ENCODE measurements at regions not wholly inside any gene's neighbourhood (a gene's known extent, or its start where the extent isn't known, plus 50 kb on each side); places are given as distances from the start of the nearest gene placed in this dataset.

- no peak overlapping the region for H3K27ac Mint-ChIP-seq
- ATAC-seq (no peak), DNase-seq (ENCODE audit: low spot score) (no peak)
- peaks cover 16% of the 10 kb centered on the region for H3K4me1 Mint-ChIP-seq
- POLR2A ChIA-PET, result no interaction called here
- no peaks in the 10 kb centered on the region for H3K27me3 Mint-ChIP-seq (ENCODE audit: low read depth)
- TF ChIP-seq NFE2L1 (CRISPR knock-in tag; IDR thresholded peaks at IDR 0.05), result no peak
- TF ChIP-seq AFF4 (CRISPR knock-in tag; IDR thresholded peaks at IDR 0.05; ENCODE audit: borderline replicate concordance), result no peak
- TF ChIP-seq ZNF512 (CRISPR knock-in tag; IDR thresholded peaks at IDR 0.05; ENCODE audit: borderline replicate concordance), result no peak
- no peak for TF ChIP-seq MLX (CRISPR knock-in tag; IDR thresholded peaks at IDR 0.05)
- TF ChIP-seq EMX1 (CRISPR knock-in tag; IDR thresholded peaks at IDR 0.05), result no peak
- TF ChIP-seq TP53 (CRISPR knock-in tag; IDR thresholded peaks at IDR 0.05), result no peak
- TF ChIP-seq NFATC4 (CRISPR knock-in tag; IDR thresholded peaks at IDR 0.05), result no peak
- TF ChIP-seq HMGXB4 (CRISPR knock-in tag; IDR thresholded peaks at IDR 0.05), result no peak
- TF ChIP-seq CBFB (CRISPR knock-in tag; IDR thresholded peaks at IDR 0.05; ENCODE audit: low read depth), result no peak
- TF ChIP-seq, protein P1, sequence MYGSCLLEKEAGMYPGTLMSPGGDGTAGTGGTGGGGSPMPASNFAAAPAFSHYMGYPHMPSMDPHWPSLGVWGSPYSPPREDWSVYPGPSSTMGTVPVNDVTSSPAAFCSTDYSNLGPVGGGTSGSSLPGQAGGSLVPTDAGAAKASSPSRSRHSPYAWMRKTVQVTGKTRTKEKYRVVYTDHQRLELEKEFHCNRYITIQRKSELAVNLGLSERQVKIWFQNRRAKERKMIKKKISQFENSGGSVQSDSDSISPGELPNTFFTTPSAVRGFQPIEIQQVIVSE (CRISPR knock-in tag; IDR thresholded peaks at IDR 0.05; ENCODE audit: borderline replicate concordance), result no peak
- TF ChIP-seq GABPB1 (CRISPR knock-in tag; IDR thresholded peaks at IDR 0.05), result no peak
- no peak for TF ChIP-seq TCF7 (CRISPR knock-in tag; IDR thresholded peaks at IDR 0.05; ENCODE audit: low read depth)
- TF ChIP-seq ATF2 (CRISPR knock-in tag; IDR thresholded peaks at IDR 0.05; ENCODE audit: borderline replicate concordance, low read depth), result no peak
- TF ChIP-seq TEAD1 (CRISPR knock-in tag; IDR thresholded peaks at IDR 0.05), result no peak
- TF ChIP-seq ESRRA (CRISPR knock-in tag; IDR thresholded peaks at IDR 0.05; ENCODE audit: borderline replicate concordance), result no peak
- TF ChIP-seq ATF6 (CRISPR knock-in tag; IDR thresholded peaks at IDR 0.05), result no peak
- TF ChIP-seq, protein P2, sequence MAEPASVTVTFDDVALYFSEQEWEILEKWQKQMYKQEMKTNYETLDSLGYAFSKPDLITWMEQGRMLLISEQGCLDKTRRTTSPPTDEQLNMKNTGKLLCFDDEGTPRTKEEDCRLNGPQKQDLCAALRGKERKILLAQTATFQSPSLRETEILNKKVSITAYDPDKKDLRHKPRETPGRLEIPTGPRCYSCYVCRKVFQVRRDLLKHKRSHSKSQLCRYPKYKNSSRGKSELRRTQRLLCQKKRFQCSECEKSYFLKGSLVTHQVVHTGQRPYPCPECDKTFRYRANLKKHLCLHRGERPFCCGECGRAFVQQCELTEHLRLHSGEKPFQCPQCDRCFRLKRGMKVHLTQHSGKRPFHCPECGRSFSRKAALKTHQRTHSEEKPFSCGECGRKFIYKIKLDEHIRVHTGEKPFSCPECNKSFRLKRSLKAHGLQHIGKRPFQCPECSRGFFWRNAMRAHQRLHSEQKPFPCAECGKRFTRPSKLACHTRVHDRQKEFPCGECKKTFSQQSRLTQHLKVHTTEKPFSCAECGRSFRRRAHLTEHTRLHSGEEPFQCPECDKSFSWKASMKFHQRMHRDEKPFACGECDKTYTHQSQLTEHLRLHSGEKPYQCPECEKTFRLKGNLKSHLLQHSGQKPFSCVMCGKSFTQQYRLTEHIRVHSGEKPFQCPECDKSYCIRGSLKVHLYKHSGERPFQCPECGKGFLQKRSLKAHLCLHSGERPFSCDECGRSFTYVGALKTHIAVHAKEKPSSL (CRISPR knock-in tag; conservative IDR thresholded peaks at IDR 0.05), result no peak
- TF ChIP-seq, protein P3, sequence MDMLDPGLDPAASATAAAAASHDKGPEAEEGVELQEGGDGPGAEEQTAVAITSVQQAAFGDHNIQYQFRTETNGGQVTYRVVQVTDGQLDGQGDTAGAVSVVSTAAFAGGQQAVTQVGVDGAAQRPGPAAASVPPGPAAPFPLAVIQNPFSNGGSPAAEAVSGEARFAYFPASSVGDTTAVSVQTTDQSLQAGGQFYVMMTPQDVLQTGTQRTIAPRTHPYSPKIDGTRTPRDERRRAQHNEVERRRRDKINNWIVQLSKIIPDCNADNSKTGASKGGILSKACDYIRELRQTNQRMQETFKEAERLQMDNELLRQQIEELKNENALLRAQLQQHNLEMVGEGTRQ (CRISPR knock-in tag; IDR thresholded peaks at IDR 0.05), result no peak
- no peak overlapping the region for H3K4me3 Mint-ChIP-seq
- H3K36me3 Mint-ChIP-seq, result no peaks in the 10 kb centered on the region
- CTCF ChIA-PET, result no interaction called here
- H3K9me3 Mint-ChIP-seq, result no peaks in the 10 kb centered on the region
Measured at GRCh38 chr11:103807806-103808205, 228.6 kb upstream of the DDI1 start.
